NCI-H2171 treated with DMSO at 0.1 percent for 48 hours (cell line): ENCODE measurements at regions not wholly inside any gene's neighbourhood (a gene's known extent, or its start where the extent isn't known, plus 50 kb on each side); places are given as distances from the start of the nearest gene placed in this dataset.

Source experiments
- DNase-seq: peaks from one replicate; lab custom pipeline; 2025; lab: John Stamatoyannopoulos, UW

GRCh38 chr1:14302025-14302424 is 296.5 kb upstream of the KAZN start:
- no peak for DNase-seq

GRCh38 chr1:14303011-14303410 is 295.5 kb upstream of the KAZN start:
- DNase-seq = no peak

- no peak for DNase-seq
Observed at GRCh38 chr1:14304381-14304865, 294.1 kb upstream of the KAZN start.

- no peak for DNase-seq
Observed at GRCh38 chr1:14308460-14308859, 290.0 kb upstream of the KAZN start.

GRCh38 chr1:14309984-14310383 is 288.5 kb upstream of the KAZN start:
- no peak for DNase-seq

- DNase-seq = no peak
Observed at GRCh38 chr1:14310476-14310875, 288.0 kb upstream of the KAZN start.

- DNase-seq = no peak
Observed at GRCh38 chr1:14313731-14314431, 284.6 kb upstream of the KAZN start.

- no peak for DNase-seq
Observed at GRCh38 chr1:14318830-14319229, 279.7 kb upstream of the KAZN start.

- no peak for DNase-seq
Observed at GRCh38 chr1:14320518-14320917, 278.0 kb upstream of the KAZN start.

GRCh38 chr1:14320986-14321385 is 277.5 kb upstream of the KAZN start:
- no peak for DNase-seq

GRCh38 chr1:14321422-14321821 is 277.1 kb upstream of the KAZN start:
- DNase-seq = no peak

GRCh38 chr1:14323568-14324247 is 274.8 kb upstream of the KAZN start:
- no peak for DNase-seq

- DNase-seq = no peak
Observed at GRCh38 chr1:14324248-14324630, 274.2 kb upstream of the KAZN start.

GRCh38 chr1:14326857-14327256 is 271.6 kb upstream of the KAZN start:
- DNase-seq = no peak

- no peak for DNase-seq
Observed at GRCh38 chr1:14328685-14329084, 269.8 kb upstream of the KAZN start.

GRCh38 chr1:14332158-14332557 is 266.3 kb upstream of the KAZN start:
- no peak for DNase-seq

- no peak for DNase-seq
Observed at GRCh38 chr1:14334336-14335176, 263.9 kb upstream of the KAZN start.

GRCh38 chr1:14338509-14338908 is 260.0 kb upstream of the KAZN start:
- no peak for DNase-seq

- no peak for DNase-seq
Observed at GRCh38 chr1:14339288-14339687, 259.2 kb upstream of the KAZN start.

- DNase-seq = no peak
Observed at GRCh38 chr1:14340002-14340785, 258.3 kb upstream of the KAZN start.

GRCh38 chr1:14341147-14341546 is 257.3 kb upstream of the KAZN start:
- DNase-seq = no peak

- DNase-seq = no peak
Observed at GRCh38 chr1:14345946-14346550, 252.4 kb upstream of the KAZN start.
